Neutrophil (primary cell): ENCODE measurements at regions not wholly inside any gene's neighbourhood (a gene's known extent, or its start where the extent isn't known, plus 50 kb on each side); places are given as distances from the start of the nearest gene placed in this dataset.

Source experiments
- H3K27ac ChIP-seq: fragments of 200-600 bp; sonication (generic); 2 replicates; pipeline ENCODE4 v1.5.1; 2016; ENCODE audit warnings: mild to moderate bottlenecking, moderate library complexity
- H3K27me3 ChIP-seq: fragments of 200-600 bp; sonication (generic); 2 replicates; pipeline ENCODE4 v1.6.0; 2016; ENCODE audit warnings: mild to moderate bottlenecking
- H3K36me3 ChIP-seq: fragments of 200-600 bp; sonication (generic); 2 replicates; pipeline ENCODE4 v1.5.1; 2017
- H3K4me1 ChIP-seq, 2 experiments: fragments of 200-600 bp in 1 of 2; sonication (generic) in 1 of 2; 1 replicate in 1 of 2; 2 replicates in 1 of 2; pipeline versions ENCODE4 v1.5.1 to v1.6.1; 2013 to 2016; ENCODE audit warnings: low read depth in 1 of 2, low read length in 1 of 2, mild to moderate bottlenecking in 1 of 2, moderate library complexity in 1 of 2; ENCODE audit not compliant: control insufficient read depth in 1 of 2, insufficient read depth in 1 of 2
- H3K4me3 ChIP-seq, 2 experiments: fragments of 200-600 bp in 1 of 2; sonication (generic) in 1 of 2; 1 replicate in 1 of 2; 2 replicates in 1 of 2; pipeline ENCODE4 v1.5.1; 2013 to 2016; ENCODE audit warnings: low read depth in 1 of 2, low read length in 1 of 2, mild to moderate bottlenecking in 1 of 2, moderate library complexity in 1 of 2
- H3K9me3 ChIP-seq: fragments of 200-600 bp; sonication (generic); 2 replicates; pipeline ENCODE4 v1.5.1; 2016
- CTCF ChIP-seq: fragments of 200-600 bp; sonication (generic); IDR thresholded peaks from 2 replicates; pipeline ENCODE4 v1.5.1; 2016; ENCODE audit warnings: antibody characterized with exemption

DNA sequence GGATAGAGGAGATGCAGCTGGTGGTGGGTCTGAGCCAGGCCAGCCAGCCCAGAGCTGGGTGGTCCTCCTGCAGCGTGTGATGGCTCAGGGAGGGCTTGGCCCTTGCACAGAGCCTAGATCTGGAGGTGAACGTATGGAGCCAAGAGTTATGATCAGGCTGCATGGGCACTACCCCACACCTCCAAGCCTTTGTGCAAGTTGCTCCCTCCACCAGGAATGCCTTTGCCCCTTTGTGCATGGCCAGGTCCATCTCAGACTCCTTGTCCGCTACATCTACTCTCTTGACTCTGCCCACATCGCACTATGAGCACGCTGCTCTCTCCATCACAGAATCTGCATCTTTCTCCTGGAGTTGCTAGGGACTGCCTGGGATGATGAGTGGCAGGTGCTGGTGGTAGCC is 895.7 kb downstream of the TBC1D22A start:
- peaks cover 4% of the 10 kb centered on the region for H3K9me3 ChIP-seq
- H3K36me3 ChIP-seq = no peaks in the 10 kb centered on the region
- no peak overlapping the region for H3K27ac ChIP-seq
- no peak overlapping the region for H3K4me3 ChIP-seq
- TF ChIP-seq CTCF = no peak
- no peaks in the 10 kb centered on the region for H3K27me3 ChIP-seq
- no peaks in the 10 kb centered on the region for H3K4me1 ChIP-seq

GRCh38 chr22:47657224-47657623 is 894.8 kb downstream of the TBC1D22A start:
- no peak overlapping the region for H3K4me3 ChIP-seq
- no peak for TF ChIP-seq CTCF
- H3K27me3 ChIP-seq = no peaks in the 10 kb centered on the region
- H3K9me3 ChIP-seq = peaks cover 4% of the 10 kb centered on the region
- no peaks in the 10 kb centered on the region for H3K4me1 ChIP-seq
- H3K36me3 ChIP-seq = no peaks in the 10 kb centered on the region
- H3K27ac ChIP-seq = no peak overlapping the region

DNA sequence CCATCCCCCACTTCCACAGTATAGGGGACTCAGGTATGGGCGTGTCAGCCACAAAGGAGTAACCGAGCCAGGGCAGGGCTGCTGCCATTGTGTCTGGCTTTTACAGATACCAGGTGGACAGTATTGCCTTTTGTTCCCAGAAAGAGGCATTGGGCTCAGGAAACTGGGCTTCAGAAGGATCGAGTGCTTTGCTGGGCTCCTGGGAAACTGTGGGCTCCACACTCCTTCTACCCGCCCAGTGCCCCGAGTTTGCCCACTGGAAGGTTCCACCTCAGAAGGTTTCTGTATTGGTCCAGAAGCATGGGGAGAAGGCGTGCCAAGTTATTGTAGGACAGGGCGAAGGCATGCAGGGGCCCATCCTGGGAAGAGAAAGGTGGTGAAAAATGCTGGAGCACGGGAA is 894.4 kb downstream of the TBC1D22A start:
- H3K4me3 ChIP-seq = no peak overlapping the region
- H3K9me3 ChIP-seq = peaks cover 4% of the 10 kb centered on the region
- no peak overlapping the region for H3K27ac ChIP-seq
- H3K4me1 ChIP-seq = no peaks in the 10 kb centered on the region
- no peak for TF ChIP-seq CTCF
- H3K36me3 ChIP-seq = no peaks in the 10 kb centered on the region
- H3K27me3 ChIP-seq = no peaks in the 10 kb centered on the region

DNA sequence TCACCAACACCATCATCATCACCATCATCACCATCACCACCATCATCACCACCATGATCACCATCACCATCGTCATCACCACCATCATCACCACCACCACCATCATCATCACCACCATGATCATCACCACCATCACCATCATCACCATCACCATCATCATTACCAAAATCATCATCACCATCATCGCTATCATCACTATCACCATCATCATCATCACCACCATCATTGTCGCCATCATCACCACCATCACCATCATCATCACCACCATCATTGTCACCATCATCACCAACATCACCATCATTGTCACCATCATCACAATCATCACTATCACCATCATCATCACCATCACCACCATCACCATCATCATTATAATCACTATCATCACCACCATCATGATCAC is 893.5 kb downstream of the TBC1D22A start:
- H3K9me3 ChIP-seq = peaks cover 4% of the 10 kb centered on the region
- no peak overlapping the region for H3K27ac ChIP-seq
- no peak overlapping the region for H3K4me3 ChIP-seq
- H3K4me1 ChIP-seq = no peaks in the 10 kb centered on the region
- no peaks in the 10 kb centered on the region for H3K36me3 ChIP-seq
- no peaks in the 10 kb centered on the region for H3K27me3 ChIP-seq
- TF ChIP-seq CTCF = no peak

DNA sequence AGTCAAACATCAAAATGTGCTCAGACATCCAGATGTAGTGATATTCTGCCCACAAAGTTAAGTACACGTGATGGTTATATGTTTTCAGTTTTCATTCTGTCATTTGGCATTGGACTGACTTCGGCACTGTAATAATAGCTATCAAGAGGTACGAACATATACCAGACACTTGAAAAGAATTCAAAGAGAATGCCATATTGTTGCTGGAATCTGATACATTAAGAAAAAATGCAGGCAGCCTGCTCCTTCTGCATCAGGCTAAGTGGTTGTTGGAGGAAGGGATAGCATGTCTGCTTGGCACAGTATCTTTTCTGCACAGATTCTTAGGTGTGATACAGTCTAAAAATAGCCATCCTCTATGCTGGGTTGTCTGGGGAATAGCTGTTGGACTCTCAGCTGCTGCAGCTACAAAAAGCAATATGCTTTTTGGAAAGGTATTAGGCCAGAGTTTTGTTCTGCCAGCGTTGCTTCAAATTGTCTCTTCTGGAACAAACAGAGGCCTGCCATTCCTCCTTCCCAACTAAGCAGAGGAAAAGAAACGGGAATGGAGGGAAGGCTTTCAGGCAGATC is 892.6 kb downstream of the TBC1D22A start:
- H3K4me1 ChIP-seq = no peaks in the 10 kb centered on the region
- H3K9me3 ChIP-seq = peaks cover 4% of the 10 kb centered on the region
- no peaks in the 10 kb centered on the region for H3K27me3 ChIP-seq
- H3K4me3 ChIP-seq = no peak overlapping the region
- no peak overlapping the region for H3K27ac ChIP-seq
- TF ChIP-seq CTCF = no peak
- no peaks in the 10 kb centered on the region for H3K36me3 ChIP-seq

DNA sequence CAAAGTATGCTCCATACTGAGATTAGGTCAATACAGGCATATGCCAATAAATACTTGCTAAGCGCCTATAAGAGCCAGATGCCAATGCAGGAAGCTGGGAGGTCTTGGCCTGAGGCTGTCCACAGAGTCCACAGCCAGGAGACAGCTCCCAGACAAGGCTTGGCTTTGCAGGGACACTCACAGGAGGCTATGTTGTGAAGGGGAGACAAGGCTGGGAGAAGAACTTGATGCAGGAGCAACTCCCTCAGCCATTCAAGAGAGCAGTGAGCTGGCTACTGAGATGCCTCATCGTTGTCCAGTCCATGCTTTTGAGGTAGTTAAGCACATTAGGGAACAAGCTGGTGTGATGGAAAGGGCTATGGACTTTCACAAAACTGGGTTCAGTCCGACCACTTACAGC is 891.5 kb downstream of the TBC1D22A start:
- no peak overlapping the region for H3K27ac ChIP-seq
- no peaks in the 10 kb centered on the region for H3K4me1 ChIP-seq
- no peak overlapping the region for H3K4me3 ChIP-seq
- H3K27me3 ChIP-seq = no peaks in the 10 kb centered on the region
- TF ChIP-seq CTCF = no peak
- H3K36me3 ChIP-seq = no peaks in the 10 kb centered on the region
- peaks cover 4% of the 10 kb centered on the region for H3K9me3 ChIP-seq
